NB4 (cell line): ENCODE measurements at regions not wholly inside any gene's neighbourhood (a gene's known extent, or its start where the extent isn't known, plus 50 kb on each side); places are given as distances from the start of the nearest gene placed in this dataset.

ENCODE experiments used
- DNase-seq: peaks from one replicate; pipeline ENCODE4 v3.0.0; 2010; ENCODE audit warnings: low read depth
- H3K4me3 ChIP-seq: one replicate; pipeline ENCODE4 v1.5.1; 2011; ENCODE audit warnings: mild to moderate bottlenecking, low read depth, low read length, moderate library complexity
- MYC ChIP-seq: IDR thresholded peaks from 2 replicates; pipeline ENCODE4 v1.6.1; 2011; ENCODE audit warnings: low read depth, low read length
- POLR2A ChIP-seq: IDR thresholded peaks from 2 replicates; pipeline ENCODE4 v1.6.1; 2011; ENCODE audit warnings: mild to moderate bottlenecking; ENCODE audit not compliant: insufficient read length; ENCODE audit errors: extremely low read depth
- TF ChIP-seq, protein P1 (sequence below): IDR thresholded peaks from 2 replicates; pipeline ENCODE4 v1.6.1; 2011; ENCODE audit warnings: low read depth, low read length
- TF ChIP-seq, protein P2 (sequence below): IDR thresholded peaks from one replicate; pipeline ENCODE4 v1.5.1; 2012; ENCODE audit warnings: low read depth, low read length

DNA sequence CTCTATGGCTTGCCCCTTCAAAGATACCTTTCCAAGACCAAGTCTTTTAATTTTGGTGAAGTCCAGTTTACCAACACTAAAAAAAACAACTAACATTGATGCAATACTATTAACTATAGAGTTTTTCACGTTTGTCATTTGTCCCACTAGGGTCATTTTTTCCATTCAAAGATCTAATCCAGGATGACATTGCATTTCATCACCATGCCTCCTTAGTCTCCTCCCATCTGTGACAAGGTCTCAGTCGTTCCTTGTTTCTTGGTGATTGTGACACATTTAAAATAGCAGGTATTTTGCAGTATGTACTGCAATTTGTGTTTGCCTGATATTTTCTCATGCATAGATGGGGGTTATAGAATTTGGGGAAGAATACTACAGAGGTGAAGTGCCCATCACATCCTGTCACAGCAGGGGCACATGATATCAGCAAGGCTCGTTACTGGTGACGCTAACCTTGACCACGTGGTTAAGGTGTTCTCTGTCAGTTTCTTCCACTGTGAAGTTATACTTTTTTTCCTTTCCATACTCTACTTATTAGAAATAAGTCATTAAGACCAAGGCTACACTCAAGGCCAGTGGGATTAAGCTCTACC lies 799.2 kb upstream of the RAB6C start:
- TF ChIP-seq MYC (no peak), POLR2A (no peak)
- TF ChIP-seq, protein P1, sequence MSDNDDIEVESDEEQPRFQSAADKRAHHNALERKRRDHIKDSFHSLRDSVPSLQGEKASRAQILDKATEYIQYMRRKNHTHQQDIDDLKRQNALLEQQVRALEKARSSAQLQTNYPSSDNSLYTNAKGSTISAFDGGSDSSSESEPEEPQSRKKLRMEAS = peak; percentile 62
- DNase-seq = no peak
- H3K4me3 ChIP-seq = no peak overlapping the region

DNA sequence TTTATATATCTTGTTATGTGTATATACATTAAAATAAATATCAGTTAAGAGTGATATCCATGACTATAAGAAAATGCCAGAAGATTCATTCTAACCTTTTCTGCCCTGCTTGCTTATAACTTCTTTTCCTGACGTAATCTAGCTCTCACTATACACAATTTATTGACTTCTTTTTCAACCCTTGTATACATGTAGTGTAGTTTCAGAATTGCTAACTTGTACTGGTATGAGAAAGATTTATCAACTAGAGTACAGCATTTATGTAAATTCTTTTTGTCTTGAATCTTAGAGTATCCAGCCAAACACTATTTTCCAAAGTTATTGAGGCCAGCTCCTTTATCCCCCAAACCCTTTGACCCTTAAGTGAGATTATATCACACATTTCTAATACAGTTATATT lies 798.0 kb upstream of the RAB6C start:
- H3K4me3 ChIP-seq = no peak overlapping the region
- no peak for TF ChIP-seq MYC
- TF ChIP-seq, protein P2, sequence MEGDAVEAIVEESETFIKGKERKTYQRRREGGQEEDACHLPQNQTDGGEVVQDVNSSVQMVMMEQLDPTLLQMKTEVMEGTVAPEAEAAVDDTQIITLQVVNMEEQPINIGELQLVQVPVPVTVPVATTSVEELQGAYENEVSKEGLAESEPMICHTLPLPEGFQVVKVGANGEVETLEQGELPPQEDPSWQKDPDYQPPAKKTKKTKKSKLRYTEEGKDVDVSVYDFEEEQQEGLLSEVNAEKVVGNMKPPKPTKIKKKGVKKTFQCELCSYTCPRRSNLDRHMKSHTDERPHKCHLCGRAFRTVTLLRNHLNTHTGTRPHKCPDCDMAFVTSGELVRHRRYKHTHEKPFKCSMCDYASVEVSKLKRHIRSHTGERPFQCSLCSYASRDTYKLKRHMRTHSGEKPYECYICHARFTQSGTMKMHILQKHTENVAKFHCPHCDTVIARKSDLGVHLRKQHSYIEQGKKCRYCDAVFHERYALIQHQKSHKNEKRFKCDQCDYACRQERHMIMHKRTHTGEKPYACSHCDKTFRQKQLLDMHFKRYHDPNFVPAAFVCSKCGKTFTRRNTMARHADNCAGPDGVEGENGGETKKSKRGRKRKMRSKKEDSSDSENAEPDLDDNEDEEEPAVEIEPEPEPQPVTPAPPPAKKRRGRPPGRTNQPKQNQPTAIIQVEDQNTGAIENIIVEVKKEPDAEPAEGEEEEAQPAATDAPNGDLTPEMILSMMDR = no peak
- TF ChIP-seq, protein P1 = no peak
- TF ChIP-seq POLR2A = no peak
- DNase-seq = no peak

DNA sequence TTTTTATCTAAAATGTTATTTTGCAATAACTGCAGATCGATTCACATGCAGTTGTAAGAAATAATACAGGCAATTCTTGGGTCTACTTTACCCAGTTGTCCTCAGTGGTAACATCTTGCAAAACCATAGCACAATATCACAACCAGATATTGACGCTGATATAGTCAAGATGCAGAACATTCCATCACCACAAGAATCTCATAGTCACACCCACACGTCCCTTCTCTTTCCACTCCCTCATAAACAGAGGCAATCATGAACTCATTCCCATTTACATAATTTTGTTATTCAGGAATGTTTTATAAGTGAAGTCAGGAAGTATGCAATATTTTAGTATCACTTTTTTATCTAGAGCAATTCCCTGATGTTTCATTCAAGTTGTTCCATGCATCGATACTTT lies 797.5 kb upstream of the RAB6C start:
- H3K4me3 ChIP-seq = no peak overlapping the region
- no peak for DNase-seq
- TF ChIP-seq, protein P2 = no peak
- TF ChIP-seq MYC (no peak), POLR2A (no peak)
- TF ChIP-seq, protein P1 = no peak

DNA sequence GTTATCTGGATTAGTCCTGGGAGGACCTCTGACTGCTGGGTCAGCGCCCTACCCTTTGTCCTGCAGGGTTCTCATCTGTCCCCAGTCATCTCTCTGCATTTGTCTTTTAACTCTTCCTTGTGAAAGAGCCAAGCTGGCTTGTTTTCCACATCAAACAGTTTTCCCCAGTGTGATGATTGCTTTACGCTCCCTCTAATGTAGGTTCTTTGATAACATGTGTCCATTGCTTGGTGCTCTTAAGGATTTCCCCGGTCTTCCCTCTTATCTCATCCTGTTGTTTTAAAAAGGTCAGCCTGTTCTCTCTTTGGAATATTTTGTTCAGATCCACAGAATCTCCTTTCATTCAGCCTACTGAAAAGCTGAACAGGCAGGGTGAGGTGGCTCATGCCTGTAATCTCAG lies 792.1 kb upstream of the RAB6C start:
- TF ChIP-seq, protein P2 = no peak
- TF ChIP-seq POLR2A = no peak
- TF ChIP-seq, protein P1 = no peak
- no peak for TF ChIP-seq MYC
- H3K4me3 ChIP-seq = no peak overlapping the region
- DNase-seq = no peak

DNA sequence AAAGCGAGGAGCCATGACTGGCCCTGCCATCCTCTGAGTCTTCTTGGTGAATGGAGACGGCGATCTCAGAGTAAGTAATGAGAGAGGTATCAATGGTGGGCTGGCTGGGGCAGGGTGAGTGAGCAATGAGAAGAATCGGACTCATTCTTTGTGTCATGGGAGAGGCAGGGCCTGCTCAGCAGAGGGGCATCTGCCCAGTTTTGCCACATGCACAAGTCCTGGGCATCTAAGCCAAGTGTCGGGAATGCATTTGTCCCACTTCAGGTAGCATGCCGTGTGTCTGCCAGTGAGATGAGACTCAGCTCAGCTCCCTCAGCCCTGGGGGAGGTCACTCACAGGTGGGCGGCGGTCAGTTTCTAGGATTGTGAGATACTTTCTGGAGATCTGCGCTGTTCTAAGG lies 791.0 kb upstream of the RAB6C start:
- H3K4me3 ChIP-seq = no peak overlapping the region
- TF ChIP-seq, protein P2 = no peak
- TF ChIP-seq POLR2A = no peak
- no peak for TF ChIP-seq MYC
- TF ChIP-seq, protein P1 = no peak
- no peak for DNase-seq

DNA sequence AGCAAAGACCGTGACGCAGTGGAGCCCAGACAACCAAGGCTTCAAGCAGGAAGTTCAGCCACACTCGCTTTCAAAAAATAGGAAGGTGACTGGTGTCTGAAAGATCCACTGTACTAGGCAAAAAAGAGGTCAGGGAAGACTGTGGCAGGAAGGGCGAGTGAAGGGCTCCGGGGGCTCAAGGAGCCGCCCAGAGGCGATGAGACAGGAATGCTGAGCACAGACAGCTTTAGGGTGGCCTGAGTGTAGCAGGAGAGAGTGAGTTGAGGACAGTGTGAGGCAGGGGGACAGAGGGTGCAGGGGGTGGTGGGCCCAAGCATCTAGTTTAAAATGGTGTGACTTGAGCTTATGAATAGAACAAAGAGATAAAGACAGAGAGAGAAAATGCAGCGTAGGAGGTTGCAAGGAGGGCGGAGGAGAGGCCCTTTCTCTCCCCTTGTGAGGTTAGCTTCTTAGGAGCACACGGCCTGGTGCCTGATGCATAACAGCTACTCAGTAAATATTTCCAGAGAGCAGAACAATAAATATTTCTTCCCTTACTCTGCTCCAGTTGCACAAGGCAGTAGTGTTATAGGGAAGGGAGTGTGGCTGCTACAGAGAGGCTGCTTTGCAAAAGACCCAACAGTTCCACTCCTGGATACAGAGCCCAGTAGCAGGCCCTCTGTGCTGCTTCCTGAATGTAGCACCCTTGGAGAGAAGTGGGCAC lies 789.7 kb upstream of the RAB6C start:
- DNase-seq = no peak
- no peak for TF ChIP-seq MYC
- TF ChIP-seq POLR2A = no peak
- TF ChIP-seq, protein P2 = no peak
- TF ChIP-seq, protein P1 = no peak
- H3K4me3 ChIP-seq = no peak overlapping the region
